DND-41 (cell line): ENCODE measurements at regions not wholly inside any gene's neighbourhood (a gene's known extent, or its start where the extent isn't known, plus 50 kb on each side); places are given as distances from the start of the nearest gene placed in this dataset.

Experiments
- ATAC-seq: fragments of 200-7000 bp; cut with Tn5 transposase; 3 replicates; pipeline ENCODE4 v1.9.1; 2021; ENCODE audit warnings: low read depth; ENCODE audit not compliant: insufficient read depth
- DNase-seq: peaks from one replicate; pipeline ENCODE4 v3.0.0-alpha.2; 2020
- H2AFZ ChIP-seq: 2 replicates; pipeline ENCODE4 v1.6.0; 2012; ENCODE audit warnings: low read depth, low read length
- H3K27ac ChIP-seq: 2 replicates; pipeline ENCODE4 v1.5.1; 2012; ENCODE audit warnings: low read length, inconsistent platforms
- H3K27me3 ChIP-seq: fragments of 200-600 bp; sonication (generic); 2 replicates; pipeline ENCODE4 v1.6.0; 2012; ENCODE audit warnings: low read length, mild to moderate bottlenecking, inconsistent platforms; ENCODE audit not compliant: insufficient read depth, poor library complexity
- H3K36me3 ChIP-seq: 2 replicates; pipeline ENCODE4 v1.5.1; 2012; ENCODE audit warnings: low read length, inconsistent platforms; ENCODE audit not compliant: insufficient read depth
- H3K4me1 ChIP-seq: 2 replicates; pipeline ENCODE4 v1.5.1; 2012; ENCODE audit warnings: mild to moderate bottlenecking, low read length; ENCODE audit not compliant: insufficient read depth
- H3K4me2 ChIP-seq: 2 replicates; pipeline ENCODE4 v1.6.0; 2012; ENCODE audit warnings: mild to moderate bottlenecking, moderate library complexity, low read length, inconsistent platforms; ENCODE audit not compliant: insufficient read depth
- H3K4me3 ChIP-seq, 2 experiments: fragments of 200-600 bp in 1 of 2; shearing (Covaris generic) in 1 of 2; 2 replicates each; pipeline ENCODE4 v1.5.1; 2012 to 2016; ENCODE audit warnings: inconsistent platforms in 2 of 2, low read length in 2 of 2, mild to moderate bottlenecking in 2 of 2, low read depth in 1 of 2, moderate library complexity in 1 of 2
- H3K79me2 ChIP-seq: 2 replicates; pipeline ENCODE4 v1.6.0; 2012; ENCODE audit warnings: low read length, inconsistent platforms; ENCODE audit not compliant: insufficient read depth
- H3K9ac ChIP-seq: 2 replicates; pipeline ENCODE4 v1.6.0; 2012; ENCODE audit warnings: low read depth, mild to moderate bottlenecking, inconsistent platforms, low read length, moderate library complexity
- H3K9me3 ChIP-seq: 2 replicates; pipeline ENCODE4 v1.5.1; 2012; ENCODE audit warnings: low read length, moderate library complexity, mild to moderate bottlenecking, inconsistent platforms; ENCODE audit not compliant: insufficient read depth, severe bottlenecking
- H4K20me1 ChIP-seq: 2 replicates; pipeline ENCODE4 v1.6.0; 2012; ENCODE audit warnings: low read length; ENCODE audit not compliant: insufficient read depth
- CTCF ChIP-seq: IDR thresholded peaks from 2 replicates; pipeline ENCODE4 v1.5.1; 2012; ENCODE audit warnings: borderline replicate concordance, low read length, moderate library complexity, mild to moderate bottlenecking; ENCODE audit not compliant: poor library complexity, severe bottlenecking; ENCODE audit errors: extremely low read depth
- EZH2 ChIP-seq: IDR thresholded peaks from 3 replicates; pipeline ENCODE4 v1.6.1; 2012; ENCODE audit warnings: borderline replicate concordance, low read depth, mild to moderate bottlenecking, moderate library complexity, low read length, inconsistent platforms; ENCODE audit not compliant: severe bottlenecking

GRCh38 chr3:71850654-71851053 is 65.7 kb upstream of the PROK2 start:
- ATAC-seq (no peak), DNase-seq (no peak)
- no peak overlapping the region for H3K9ac ChIP-seq
- no peak for TF ChIP-seq EZH2
- TF ChIP-seq CTCF, result no peak
- no peaks in the 10 kb centered on the region for H3K36me3 ChIP-seq
- H4K20me1 ChIP-seq, result no peaks in the 10 kb centered on the region
- H3K27me3 ChIP-seq, result no peaks in the 10 kb centered on the region
- no peaks in the 10 kb centered on the region for H3K4me1 ChIP-seq
- no peak overlapping the region for H3K4me3 ChIP-seq
- H3K9me3 ChIP-seq, result no peaks in the 10 kb centered on the region
- no peak overlapping the region for H3K4me2 ChIP-seq
- no peak overlapping the region for H2AFZ ChIP-seq
- H3K79me2 ChIP-seq, result no peaks in the 10 kb centered on the region
- H3K27ac ChIP-seq, result no peak overlapping the region

- Histone ChIP-seq H3K4me2 (no peak overlapping the region), H3K79me2 (no peaks in the 10 kb centered on the region), H3K4me1 (no peaks in the 10 kb centered on the region), H3K9ac (no peak overlapping the region), H3K4me3 (no peak overlapping the region), H3K36me3 (no peaks in the 10 kb centered on the region), H2AFZ (no peak overlapping the region), H4K20me1 (no peaks in the 10 kb centered on the region), H3K9me3 (no peaks in the 10 kb centered on the region), H3K27me3 (no peaks in the 10 kb centered on the region), H3K27ac (no peak overlapping the region)
- no peak for DNase-seq
- no peak for TF ChIP-seq CTCF
- TF ChIP-seq EZH2, result no peak
- ATAC-seq, result no peak
Observed at GRCh38 chr3:71849681-71850080, 64.7 kb upstream of the PROK2 start.

- H4K20me1 ChIP-seq, result no peaks in the 10 kb centered on the region
- no peak overlapping the region for H2AFZ ChIP-seq
- H3K27ac ChIP-seq, result no peak overlapping the region
- H3K4me3 ChIP-seq, result no peak overlapping the region
- no peaks in the 10 kb centered on the region for H3K4me1 ChIP-seq
- no peak for DNase-seq
- no peaks in the 10 kb centered on the region for H3K9me3 ChIP-seq
- no peaks in the 10 kb centered on the region for H3K36me3 ChIP-seq
- no peaks in the 10 kb centered on the region for H3K79me2 ChIP-seq
- no peaks in the 10 kb centered on the region for H3K27me3 ChIP-seq
- no peak overlapping the region for H3K9ac ChIP-seq
- ATAC-seq, result no peak
- H3K4me2 ChIP-seq, result no peak overlapping the region
- TF ChIP-seq EZH2 (no peak), CTCF (no peak)
Observed at GRCh38 chr3:71847794-71848193, 62.8 kb upstream of the PROK2 start.

- no peaks in the 10 kb centered on the region for H3K27me3 ChIP-seq
- TF ChIP-seq CTCF, result no peak
- no peak for TF ChIP-seq EZH2
- H3K4me3 ChIP-seq, result no peak overlapping the region
- no peak for DNase-seq
- no peaks in the 10 kb centered on the region for H3K9me3 ChIP-seq
- ATAC-seq, result no peak
- no peaks in the 10 kb centered on the region for H3K79me2 ChIP-seq
- no peaks in the 10 kb centered on the region for H3K36me3 ChIP-seq
- no peaks in the 10 kb centered on the region for H3K4me1 ChIP-seq
- no peak overlapping the region for H3K27ac ChIP-seq
- no peak overlapping the region for H2AFZ ChIP-seq
- no peak overlapping the region for H3K4me2 ChIP-seq
- H3K9ac ChIP-seq, result no peak overlapping the region
- H4K20me1 ChIP-seq, result no peaks in the 10 kb centered on the region
Observed at GRCh38 chr3:71846185-71846584, 61.2 kb upstream of the PROK2 start.
